NCI-H1694 (cell line): ENCODE measurements at regions not wholly inside any gene's neighbourhood (a gene's known extent, or its start where the extent isn't known, plus 50 kb on each side); places are given as distances from the start of the nearest gene placed in this dataset.
"Not testable (repeated sequence)": the region's sequence is repeated elsewhere in the genome, so short reads cannot be mapped to it uniquely, and the experiment has no call there.

Source experiments
- DNase-seq: peaks from one replicate; lab custom pipeline; 2025; lab: John Stamatoyannopoulos, UW

DNA sequence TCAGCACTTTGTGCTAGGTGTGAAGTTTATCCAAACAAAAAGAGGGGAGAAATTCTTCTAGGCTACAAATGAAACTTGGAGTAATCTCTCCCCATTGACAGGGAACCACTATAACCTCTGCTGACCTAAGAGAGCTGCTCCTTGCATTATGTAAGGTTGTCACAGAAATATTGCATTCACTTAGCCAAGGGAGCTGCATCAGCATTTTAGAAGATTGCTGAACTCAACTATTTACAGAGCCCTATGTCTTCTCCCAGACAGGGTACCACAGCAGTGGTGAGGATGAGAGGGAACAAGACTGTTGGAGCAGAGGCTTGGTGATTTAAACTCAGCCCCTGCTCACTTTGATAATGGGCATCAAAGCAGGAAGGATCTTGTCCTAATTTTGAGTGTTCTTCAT is 362.0 kb downstream of the TMEM38B start:
- no peak for DNase-seq

DNA sequence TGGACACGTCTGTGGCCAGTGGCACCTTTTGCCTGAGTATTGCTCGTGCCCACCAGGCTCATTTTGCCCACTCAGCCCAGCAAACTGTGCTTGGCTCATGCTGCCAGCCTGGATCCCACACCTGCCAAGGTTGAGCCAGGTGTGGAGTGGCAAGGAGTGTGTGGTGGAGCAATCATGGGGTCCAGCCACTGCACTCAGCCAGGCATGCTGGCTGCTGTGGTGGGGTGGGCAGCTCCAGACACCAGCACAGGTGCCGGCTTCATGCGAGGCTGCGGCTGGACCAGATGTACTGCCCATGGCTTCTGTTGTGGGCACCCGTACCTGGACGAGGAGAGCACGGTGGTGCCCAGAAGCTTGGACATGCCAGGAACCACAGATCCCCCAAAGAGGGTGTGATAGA is 364.1 kb downstream of the TMEM38B start:
- no peak for DNase-seq

GRCh38 chr9:106059886-106060285 is 365.5 kb downstream of the TMEM38B start:
- no peak for DNase-seq

GRCh38 chr9:106060885-106061284 is 366.5 kb downstream of the TMEM38B start:
- no peak for DNase-seq

- DNase-seq, result no peak
These were observed 367.9 kb downstream of the TMEM38B start for GRCh38 chr9:106062250-106062649.

GRCh38 chr9:106065136-106065535 is 370.8 kb downstream of the TMEM38B start:
- DNase-seq, result no peak

DNA sequence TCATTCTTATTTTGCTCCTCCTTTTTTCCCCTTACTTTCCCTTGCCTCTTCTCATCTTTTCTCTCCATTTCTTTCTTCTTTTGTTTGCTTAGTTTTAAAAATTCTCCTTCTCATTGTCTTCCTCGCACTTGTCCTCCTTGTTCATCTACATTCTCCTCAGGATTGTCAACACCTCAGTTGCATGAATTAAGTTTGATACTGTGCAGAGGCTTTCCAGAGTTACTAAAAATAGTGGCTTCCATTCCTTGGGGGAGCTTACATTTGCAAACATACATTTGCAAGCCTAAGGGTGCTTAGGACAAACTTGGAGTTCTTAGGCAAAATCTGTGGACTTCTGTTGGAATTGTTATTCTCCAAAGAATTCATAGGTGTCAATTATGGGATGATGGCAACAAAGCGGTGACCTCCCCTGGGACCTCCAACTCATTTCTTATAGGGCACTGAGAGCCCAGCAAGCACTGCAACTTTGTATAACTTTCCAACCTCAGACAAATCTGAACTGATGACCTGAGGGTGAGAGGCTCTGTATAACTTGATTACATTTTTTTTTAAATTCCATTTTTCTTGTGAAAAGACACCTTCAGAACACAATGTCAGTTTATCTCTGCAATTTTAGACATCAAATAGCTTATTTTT is 371.4 kb downstream of the TMEM38B start:
- DNase-seq, result no peak

DNA sequence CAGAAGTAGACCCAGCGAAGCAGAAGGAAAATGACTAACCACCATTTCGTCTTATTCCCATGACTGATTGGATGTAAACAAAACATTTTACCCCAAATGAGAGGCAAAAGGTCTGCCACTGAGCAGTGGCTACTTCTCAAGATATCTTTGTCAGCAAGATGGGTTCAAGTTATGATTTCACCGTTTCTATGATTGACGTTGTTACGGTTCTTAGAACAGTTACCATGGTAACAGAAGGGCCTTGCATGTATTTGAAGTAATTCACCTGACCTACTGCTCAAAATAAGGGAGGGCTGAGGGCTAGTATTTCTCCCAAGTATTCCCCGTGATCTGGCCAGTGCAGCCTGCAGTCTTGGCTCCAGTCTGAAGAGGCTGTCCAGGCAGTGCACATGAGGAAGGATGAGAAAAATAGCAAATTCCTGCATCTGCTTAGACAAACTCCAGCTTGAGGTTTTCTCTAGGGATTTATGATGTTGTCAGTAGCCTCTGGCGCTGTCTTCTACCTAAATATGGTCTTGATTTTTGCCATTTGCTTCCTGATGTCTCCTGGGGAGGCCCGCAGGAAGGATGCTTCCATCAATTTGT is 372.7 kb downstream of the TMEM38B start:
- no peak for DNase-seq

GRCh38 chr9:106069241-106069640 is 374.9 kb downstream of the TMEM38B start:
- DNase-seq, result no peak

GRCh38 chr9:106072421-106072820 is 378.1 kb downstream of the TMEM38B start:
- no peak for DNase-seq

- no peak for DNase-seq
These were observed 379.7 kb downstream of the TMEM38B start for GRCh38 chr9:106074006-106074405.

- no peak for DNase-seq
These were observed 381.1 kb downstream of the TMEM38B start for GRCh38 chr9:106075236-106075959.

- no peak for DNase-seq
These were observed 381.6 kb downstream of the TMEM38B start for GRCh38 chr9:106075960-106076327.

DNA sequence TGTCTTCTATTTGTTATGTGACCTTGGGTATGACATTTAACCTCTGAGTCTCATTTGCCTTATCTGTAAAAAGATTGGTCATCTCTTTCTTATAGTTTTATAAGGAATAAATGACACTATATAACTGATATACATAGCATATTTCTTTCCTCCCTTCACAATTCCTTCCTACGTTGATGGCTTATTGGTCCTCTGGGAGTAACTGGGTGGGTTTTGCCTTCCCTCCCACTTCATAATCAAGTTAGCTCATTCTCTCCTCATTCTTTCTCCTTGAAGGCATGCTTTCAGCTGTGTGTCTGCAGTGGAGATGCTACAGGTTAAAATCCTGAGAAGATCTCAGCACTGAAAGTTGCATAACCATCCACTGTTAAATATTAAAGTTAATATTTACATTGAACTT is 382.4 kb downstream of the TMEM38B start:
- no peak for DNase-seq

- DNase-seq, result no peak
These were observed 383.4 kb downstream of the TMEM38B start for GRCh38 chr9:106077731-106078130.

DNA sequence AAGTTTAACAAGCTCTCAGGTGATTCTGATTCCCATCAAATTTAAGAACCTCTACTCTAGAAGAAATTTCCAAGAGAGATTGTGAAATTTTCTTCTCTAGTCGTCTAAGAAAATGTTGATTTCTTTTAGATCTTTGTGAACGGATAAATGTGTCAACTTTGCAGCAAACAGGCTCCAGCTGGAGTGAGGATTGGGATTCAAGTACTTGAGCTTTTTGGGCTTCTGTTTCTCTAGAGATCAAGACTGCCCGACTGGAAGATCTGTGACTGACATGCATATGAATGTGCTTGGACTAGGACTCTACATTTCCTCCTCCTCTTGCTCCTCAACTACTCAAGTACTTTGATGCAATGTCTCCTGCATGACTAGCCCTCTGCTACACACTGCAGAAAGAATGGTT is 388.3 kb downstream of the TMEM38B start:
- DNase-seq, result no peak

DNA sequence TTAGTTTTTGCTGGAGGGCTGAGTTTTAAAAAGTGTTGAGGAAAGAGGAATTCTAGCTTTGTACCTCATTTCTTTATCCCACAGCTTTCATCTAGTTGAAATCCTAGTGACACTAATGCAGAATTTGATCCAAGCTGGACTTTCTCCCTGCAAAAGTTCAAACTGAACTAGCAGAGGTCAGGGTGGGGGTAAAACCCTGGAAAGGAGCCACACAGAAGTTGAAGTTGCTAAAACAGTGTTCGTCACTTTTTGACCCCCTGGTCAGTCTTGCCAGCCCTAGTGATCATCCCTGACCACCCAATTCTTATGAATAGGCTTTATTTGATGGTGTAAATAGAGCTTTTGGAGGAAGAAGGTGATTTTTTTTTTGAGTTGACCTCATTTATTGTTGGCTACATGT is 390.4 kb downstream of the TMEM38B start:
- DNase-seq, result no peak

GRCh38 chr9:106085479-106085878 is 391.1 kb downstream of the TMEM38B start:
- no peak for DNase-seq

DNA sequence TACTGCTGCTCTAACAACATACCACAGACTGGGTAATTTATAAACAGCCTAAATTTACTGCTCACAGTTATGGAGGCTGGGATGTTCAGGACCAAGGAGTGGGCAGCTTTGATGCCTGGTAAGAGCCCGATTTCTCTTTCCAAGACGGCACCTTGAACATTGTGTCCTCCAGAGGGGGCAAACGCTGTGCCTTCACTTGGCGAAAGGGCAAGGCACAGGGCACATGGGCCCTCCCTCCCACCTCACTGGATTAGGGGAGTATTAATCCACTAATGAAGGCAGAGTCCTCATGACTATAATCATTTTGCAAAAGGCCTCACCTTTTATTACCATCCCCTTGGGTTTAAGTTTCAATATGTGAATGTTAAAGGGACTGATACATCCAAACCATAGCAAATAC is 397.7 kb downstream of the TMEM38B start:
- no peak for DNase-seq

GRCh38 chr9:106102821-106103220 is 408.5 kb downstream of the TMEM38B start:
- no peak for DNase-seq

DNA sequence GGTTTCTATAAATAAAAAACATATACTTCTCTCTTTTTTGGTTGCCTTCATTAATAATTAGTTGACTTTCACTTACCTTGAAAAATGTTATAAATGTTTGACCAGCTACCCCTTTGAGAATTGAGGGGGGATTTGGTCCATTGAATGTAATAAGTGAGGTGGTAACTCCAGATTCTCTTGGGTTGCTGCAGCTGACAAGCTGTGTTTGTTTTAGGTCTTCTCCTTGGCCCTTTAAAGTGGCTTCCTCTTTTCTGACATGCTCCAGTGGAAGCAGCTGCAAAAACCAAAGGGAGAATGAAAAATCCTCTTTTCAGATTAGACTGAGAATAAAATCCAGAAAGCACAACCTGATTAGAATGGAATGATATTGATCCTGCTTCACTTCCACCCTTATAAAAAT is 410.5 kb downstream of the TMEM38B start:
- DNase-seq, result no peak

DNA sequence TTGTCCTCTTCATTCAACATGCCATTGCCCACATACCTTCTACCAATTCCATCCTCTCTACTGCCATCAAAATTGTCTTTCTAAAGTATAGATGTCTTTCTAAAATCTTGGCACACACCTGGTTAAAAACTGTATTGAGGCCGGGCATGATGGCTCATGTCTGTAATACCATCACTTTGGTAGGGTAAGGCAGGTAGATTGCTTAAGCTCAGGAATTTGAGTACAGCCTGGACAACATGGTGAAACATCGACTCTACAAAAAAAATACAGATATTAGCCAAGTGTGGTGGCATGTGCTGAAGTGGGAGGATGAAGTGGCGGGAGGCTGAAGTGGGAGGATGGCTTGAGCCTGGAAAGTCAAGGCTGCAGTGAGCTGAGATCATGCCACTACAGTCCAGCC is 412.1 kb downstream of the TMEM38B start:
- no peak for DNase-seq

- DNase-seq, result no peak
These were observed 413.4 kb downstream of the TMEM38B start for GRCh38 chr9:106107716-106108115.

- DNase-seq, result not testable (repeated sequence)
These were observed 415.4 kb downstream of the TMEM38B start for GRCh38 chr9:106109706-106110105.
